NCI-H82 treated with DMSO at 0.1 percent for 48 hours (cell line): ENCODE measurements at regions not wholly inside any gene's neighbourhood (a gene's known extent, or its start where the extent isn't known, plus 50 kb on each side); places are given as distances from the start of the nearest gene placed in this dataset.

Source experiments
- DNase-seq: peaks from one replicate; lab custom pipeline; 2025; ENCODE audit not compliant: unreplicated experiment; lab: John Stamatoyannopoulos, UW

DNA sequence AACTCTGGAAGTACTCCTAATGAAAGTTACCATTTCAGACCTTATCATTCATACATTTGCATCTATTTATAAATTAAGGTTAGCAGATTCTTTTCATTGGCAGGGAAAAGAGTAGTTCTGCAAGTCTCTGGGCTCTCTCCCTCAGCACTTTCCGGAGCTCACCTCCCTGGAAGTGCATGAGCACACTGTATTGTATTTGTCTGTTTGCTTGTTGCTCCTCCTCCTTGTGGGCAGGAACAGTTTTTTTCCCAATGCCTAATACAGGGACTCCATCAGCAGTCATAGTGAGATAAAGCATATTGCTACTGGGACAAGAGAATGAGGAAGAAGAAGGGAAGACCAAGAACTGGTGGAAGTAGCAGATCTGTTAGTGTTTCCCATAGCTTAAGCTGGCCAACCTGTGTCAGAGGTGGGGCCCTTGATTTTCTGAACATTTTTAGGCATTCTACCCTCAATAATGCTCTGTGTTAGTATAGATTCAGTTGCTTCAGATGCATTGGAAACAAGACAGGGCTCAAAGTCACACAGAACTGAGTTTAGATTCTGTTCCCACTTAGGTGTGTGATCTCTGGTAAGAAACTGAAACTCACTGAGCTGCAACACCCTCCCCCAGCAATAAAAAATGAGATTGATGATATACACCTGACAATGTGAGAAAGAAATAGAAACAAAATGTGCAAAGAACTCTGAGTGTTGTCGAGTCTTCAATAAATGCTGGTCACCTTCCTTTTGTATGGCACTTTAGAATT, 407.8 kb downstream of the TUSC7 start:
- no peak for DNase-seq

DNA sequence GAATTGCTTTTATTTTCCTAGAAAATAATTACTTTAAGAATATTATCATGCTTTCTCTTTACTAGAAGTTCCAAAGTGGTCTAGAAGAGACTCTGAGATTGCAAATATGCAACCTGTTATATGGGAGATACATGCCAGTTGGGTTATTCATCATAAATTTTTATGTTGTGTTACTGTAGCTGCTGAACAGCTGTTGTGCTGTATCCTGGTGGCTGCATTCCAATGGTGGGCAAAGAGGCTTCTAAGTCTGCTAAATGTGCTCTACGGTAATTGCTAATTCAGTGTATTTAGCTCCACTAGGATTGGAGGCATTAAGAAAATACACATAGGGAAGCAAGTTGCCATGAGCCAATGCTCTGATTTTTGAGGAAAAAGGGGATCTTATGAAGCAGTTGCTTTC, 409.0 kb downstream of the TUSC7 start:
- DNase-seq, result no peak

DNA sequence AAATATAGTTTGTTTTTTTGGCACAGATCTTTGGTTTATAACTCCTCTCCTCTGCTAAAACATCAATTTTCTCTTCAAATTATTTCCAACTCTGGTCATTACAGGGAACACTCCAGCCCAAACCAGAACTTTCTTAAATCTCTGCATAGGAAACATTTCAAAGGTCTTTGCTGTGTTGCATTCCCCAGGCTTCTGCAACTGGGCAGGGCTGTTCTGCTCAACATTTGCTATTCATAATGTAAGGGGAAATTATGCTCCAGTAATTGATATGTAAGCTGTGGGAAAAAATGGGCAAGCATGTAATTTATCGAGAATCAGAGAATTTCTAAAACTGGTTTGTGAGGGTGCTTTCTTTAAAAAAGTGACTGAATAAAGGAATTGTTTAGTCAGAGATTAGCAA, 410.4 kb downstream of the TUSC7 start:
- no peak for DNase-seq

DNA sequence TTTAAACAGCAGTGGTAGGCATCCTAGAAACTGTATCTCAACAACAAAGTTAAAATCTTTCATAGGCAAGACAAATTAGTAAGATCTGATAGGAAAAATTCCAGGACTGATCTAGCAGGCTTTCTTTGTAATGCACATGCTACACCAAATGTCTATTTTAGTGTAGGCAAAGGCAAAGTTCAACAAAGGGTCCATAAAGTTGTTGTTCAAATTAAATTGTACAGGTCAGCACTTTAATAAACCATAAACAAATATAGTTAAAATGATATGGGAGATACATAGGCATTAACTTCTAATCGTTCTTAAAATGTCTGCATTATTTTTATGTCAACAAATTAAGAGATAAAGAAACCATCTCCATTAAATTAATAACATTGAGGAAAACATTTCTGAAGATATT, 413.0 kb downstream of the TUSC7 start:
- no peak for DNase-seq

DNA sequence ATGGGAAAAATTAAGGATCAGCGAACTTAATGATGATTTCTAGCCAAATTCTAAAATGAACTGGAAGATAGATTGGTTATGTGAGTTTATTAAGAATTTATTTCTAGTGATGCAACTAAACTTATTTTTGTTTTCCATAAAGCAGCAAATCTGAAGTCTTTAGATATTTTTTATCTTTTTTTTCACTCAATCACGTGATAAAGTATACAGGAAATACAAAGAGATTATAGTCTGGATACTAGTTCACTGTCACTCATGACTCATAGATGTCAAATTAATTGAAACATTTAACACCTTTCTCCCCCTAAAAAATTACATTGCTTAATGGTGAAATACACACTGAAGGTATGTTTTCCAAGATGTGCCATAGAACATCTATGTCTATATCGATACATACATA, 416.9 kb downstream of the TUSC7 start:
- DNase-seq, result no peak

DNA sequence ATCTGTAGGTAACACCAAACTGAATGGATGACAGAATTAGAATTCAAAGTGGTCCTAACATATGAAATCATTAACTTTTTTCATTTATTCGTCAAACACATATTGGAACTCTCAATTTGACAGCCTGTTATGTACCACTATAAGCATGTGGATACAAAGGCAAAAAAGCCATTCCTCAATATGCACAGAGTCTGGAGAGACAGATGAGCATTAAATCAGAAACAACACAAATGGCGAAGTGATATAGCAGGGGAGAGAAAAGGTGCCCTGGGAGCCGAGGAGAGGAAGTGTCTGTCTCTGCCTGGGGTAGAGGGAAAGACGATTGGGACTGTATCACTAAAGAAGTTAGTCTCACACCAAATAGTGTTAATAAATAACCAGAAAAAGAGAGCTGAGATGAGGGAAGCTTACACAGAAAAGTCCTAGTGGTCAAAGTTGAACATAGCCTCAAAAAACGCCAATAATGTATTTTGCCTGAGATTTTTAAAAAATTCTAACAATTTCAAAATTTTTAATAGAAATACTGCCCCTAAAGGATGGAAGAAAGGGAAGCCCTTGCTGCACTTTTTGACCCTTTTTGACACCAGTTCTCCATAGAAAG, 417.5 kb downstream of the TUSC7 start:
- DNase-seq, result no peak

- DNase-seq, result no peak
These were observed 418.6 kb downstream of the TUSC7 start for GRCh38 chr3:117128133-117128532.

DNA sequence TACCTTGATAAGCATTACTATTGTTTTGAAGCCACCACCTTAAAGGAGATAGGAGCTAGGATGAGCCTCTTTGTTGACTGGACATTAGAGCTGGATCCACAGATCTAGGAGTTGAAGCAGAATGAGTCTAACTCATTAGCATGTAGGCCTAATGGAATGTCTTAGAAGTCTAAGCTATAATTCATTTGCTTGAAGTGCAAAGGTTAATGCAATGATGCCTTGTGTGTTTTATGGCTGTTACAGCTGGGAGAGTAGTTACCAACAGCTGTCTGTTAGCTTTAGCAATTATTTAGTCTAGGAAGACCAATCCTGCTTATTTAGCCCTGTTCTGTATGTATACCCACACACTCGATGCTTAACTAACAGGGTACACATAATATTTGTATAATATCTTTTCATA, 419.3 kb downstream of the TUSC7 start:
- DNase-seq, result no peak

GRCh38 chr3:117129516-117129915, 419.9 kb downstream of the TUSC7 start:
- DNase-seq, result no peak

DNA sequence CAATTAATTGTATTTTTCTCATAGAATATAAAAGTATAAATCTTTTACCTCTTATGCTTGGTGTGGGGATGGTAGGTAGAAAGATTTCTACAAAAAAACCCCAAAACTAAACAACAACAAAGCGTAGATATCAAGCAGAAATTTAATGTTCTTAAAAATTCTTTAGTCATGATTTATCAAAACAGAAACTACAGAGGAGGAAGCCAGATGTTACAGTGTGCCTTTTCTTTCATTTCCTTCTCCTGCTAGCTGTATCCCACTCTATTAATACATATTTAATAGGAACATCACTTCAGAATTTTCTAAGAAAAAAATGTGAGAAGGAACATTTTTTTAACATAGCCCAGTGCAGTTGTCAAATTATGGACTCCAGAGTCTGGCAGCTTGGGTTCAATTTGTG, 420.6 kb downstream of the TUSC7 start:
- DNase-seq, result no peak

DNA sequence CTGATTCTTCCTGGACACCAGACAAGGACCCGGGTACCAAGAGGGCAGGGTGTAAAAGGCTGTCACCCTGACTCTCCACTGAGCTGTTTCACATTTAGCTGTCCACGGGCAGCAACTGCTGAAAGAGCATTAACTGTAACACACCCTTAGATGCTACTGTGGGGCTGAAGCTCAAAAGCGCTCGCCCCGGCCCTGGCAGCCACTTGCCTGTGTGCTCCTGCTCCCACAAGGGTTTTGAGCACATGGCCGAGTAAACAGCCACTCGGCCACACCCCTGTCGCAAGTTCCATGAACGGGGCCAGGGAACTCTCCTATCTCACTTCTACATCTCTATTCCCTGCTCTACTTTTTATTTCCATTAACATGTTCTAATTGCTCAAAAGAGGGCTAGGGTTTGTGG, 421.7 kb downstream of the TUSC7 start:
- DNase-seq, result no peak

DNA sequence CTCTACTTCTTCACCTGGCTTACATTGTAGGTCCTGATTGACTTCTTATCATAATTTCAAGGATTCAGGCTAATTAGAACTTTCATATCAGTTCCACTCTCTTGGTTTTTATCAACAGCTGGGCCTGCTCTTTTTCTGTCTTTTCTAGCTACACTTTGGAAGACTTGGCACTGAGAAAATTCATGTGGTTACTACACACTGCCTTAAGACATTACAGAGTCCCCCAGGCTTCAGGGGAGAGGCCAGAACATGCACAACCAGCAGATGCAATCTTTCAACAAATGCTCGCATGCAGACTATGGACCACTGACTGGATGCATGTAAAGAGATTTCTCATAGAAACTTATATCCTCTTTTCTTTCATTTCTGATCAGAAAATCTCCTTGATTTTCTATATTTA, 423.5 kb downstream of the TUSC7 start:
- no peak for DNase-seq

- no peak for DNase-seq
These were observed 425.6 kb downstream of the TUSC7 start for GRCh38 chr3:117135207-117135606.

- no peak for DNase-seq
These were observed 426.4 kb downstream of the TUSC7 start for GRCh38 chr3:117136003-117136402.

DNA sequence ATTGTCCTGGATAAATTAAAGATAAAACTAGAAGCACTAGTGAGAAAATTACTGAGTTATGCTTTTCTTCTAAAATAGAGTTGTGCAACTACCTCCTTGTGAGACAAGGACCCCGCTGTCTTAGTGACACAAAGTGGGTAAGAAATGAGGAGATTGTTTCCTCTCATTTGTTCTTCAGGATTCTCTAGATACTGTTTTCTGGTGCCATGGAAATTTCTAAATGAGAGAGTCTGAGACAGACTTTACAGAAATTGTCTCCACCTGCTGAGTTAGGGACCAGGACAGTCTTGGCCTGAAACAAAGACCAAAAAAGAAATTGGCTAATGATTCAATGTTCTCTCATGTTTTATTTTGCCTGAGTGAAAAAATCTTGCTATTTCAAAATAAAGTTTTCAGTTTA, 427.5 kb downstream of the TUSC7 start:
- DNase-seq, result no peak

DNA sequence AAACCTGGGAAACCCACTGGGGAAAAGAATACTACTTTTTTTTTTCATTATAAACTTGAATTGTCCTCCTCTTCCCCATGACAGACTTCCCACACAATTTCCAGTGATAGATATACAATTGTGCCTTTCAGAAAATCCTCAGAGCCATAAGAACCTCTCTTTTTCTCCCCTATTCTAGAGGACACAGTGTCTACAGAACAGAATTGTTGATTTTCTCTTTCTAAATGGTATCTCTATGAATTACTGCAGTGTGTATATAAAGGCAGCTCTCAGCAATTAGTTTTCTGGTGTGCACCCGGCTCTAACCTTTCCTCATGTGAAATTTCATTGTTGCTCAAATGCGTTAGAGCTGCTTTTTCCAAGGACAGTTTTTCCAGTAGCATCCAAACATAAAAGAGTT, 430.1 kb downstream of the TUSC7 start:
- no peak for DNase-seq

DNA sequence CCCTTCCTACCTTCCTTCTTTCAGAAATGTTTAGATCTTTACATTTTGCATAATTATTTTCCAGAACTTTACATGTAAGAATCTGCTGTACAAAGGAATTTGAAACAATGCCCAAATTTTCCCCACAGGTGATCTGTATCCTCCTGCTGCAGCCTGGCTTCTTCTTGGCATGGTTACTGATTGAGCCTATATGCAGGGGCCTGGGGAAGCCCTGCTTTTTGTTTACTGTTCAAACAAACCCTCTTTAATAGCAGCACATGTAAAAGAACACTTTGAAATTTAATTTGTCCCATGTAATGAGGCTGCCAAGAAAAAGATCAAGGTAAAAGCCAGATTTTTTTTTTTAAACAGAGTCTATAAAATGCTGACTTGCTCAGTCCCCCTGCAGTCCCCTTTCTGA, 432.2 kb downstream of the TUSC7 start:
- DNase-seq, result no peak

- no peak for DNase-seq
These were observed 435.3 kb downstream of the TUSC7 start for GRCh38 chr3:117144853-117145252.

DNA sequence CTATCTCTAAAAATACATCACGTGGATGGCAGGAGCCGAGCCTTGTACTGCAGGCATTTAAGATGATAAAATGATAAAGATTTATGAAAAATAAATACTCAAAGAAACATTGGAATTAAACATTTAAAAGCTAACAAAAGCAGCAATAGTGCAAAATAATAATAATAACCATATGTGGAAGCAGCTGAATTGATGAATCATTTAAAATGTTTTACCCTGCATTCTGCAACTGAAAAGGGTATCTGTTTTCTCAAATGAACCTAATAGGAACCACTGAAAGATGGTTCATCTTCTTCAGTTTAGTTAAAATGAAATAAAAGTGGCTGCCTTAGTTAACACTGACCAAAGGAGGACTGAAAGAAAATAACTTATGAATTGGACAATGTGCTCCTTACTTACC, 436.1 kb downstream of the TUSC7 start:
- no peak for DNase-seq

DNA sequence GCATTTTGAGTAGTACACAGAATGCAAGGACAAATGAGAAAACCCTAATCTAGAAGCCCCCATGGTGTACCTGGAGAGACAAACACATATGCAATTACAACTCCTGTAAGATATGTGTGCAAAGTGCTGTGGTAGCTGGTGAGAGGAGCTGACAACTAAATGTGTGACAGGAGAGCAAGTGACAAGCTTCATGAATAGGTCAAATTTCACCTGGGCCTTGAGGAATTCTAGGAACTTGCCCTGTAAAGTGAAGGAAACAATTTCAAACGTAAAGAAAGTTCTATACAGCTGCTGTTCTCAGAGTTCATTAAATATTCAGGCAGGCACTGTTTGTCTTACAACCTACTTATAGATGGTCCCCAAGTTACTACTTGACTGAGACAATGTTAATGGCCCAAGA, 437.0 kb downstream of the TUSC7 start:
- no peak for DNase-seq

GRCh38 chr3:117149584-117149983, 440.0 kb downstream of the TUSC7 start:
- DNase-seq, result no peak

GRCh38 chr3:117150628-117151027, 441.0 kb downstream of the TUSC7 start:
- no peak for DNase-seq

DNA sequence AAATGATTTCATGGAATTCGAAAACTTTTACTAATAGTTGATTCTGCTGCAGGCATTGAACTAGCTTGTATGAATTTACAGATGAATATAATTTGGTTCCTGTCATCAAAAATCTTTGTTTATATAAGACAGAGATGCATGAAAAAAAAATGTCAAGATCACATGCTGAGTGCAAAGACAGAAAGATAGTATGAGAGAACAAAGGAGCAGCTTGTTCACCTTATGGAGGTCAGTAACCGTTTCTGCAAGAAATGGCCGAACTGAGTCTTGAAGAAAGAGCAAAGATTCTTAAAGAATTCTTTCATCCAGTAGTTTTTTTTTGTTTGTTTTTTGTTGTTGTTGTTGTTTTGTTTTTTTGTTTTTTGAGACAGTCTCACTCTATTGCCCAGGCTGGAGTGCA, 450.6 kb downstream of the TUSC7 start:
- no peak for DNase-seq
